ENCODE measurements at regions not wholly inside any gene's neighbourhood (a gene's known extent, or its start where the extent isn't known, plus 50 kb on each side); places are given as distances from the start of the nearest gene placed in this dataset.

- TF ChIP-seq CTCF (IDR thresholded peaks at IDR 0.05; ENCODE audit: low read depth, low read length, poor library complexity, severe bottlenecking) (no peak), EZH2phosphoT487 (IDR thresholded peaks at IDR 0.05; ENCODE audit: borderline replicate concordance, low read length) (no peak)
Observed at GRCh38 chr3:145864336-145864735, 296.6 kb downstream of the PLOD2 start.

Data from DOHH2 (cell line).